ENCODE measurements at regions not wholly inside any gene's neighbourhood (a gene's known extent, or its start where the extent isn't known, plus 50 kb on each side); places are given as distances from the start of the nearest gene placed in this dataset.

DNA sequence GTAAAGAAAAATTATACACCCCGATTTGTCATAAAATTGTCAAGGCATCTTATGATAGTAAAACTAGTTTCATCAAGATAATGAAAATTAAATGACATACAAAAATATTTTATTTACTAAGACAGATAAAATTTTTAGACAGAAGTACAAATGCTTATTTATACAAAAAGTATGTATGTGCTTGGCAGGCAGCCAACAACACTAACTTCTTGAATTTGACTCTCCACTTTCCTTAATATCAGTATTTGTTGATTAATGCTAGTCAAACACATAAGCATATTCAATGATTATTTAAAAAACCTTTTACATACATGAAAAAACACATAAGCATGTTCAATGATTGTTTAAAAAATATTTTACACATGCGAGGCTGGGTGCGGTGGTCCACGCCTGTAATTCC lies 1079.9 kb upstream of the CDH6 start:
- in situ Hi-C loops (cut with HindIII; ENCODE audit: low pct_ligation_motif_present, low sequenced_read_pairs) = no loop called here
- H3K4me3 ChIP-seq (ENCODE audit: low read depth, low read length) = no peak overlapping the region
- no peaks in the 10 kb centered on the region for H3K27me3 ChIP-seq (replicated peaks)
- H3K27ac ChIP-seq = no peak overlapping the region
- TF ChIP-seq CTCF (IDR thresholded peaks at IDR 0.05; ENCODE audit: low read depth, low read length, missing control alignments) = no peak
- no peaks in the 10 kb centered on the region for H3K36me3 ChIP-seq (replicated peaks)
- peak; percentile 7 for DNase-seq

DNA sequence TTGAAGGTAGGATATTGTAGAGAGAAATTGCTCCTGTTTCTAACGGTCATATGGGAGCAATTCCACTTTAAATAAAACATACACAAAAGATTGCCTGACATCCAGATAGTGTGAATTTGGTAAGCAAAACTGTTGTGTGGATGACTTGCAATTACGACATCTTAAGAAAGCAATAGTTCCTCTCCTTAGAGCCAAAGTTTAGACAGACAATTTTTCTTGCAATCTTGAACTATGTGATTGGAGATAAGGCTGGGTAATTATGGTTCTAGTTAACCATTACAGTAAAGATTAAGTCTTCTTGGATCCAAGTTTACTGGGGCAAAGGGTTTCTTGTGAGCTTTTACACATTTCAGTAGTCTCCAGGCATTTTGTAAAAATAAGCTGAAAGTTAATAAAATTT lies 1080.6 kb upstream of the CDH6 start:
- Histone ChIP-seq H3K27ac (no peak overlapping the region), H3K36me3 (replicated peaks) (no peaks in the 10 kb centered on the region), H3K4me3 (ENCODE audit: low read depth, low read length) (no peak overlapping the region), H3K27me3 (replicated peaks) (no peaks in the 10 kb centered on the region)
- in situ Hi-C loops (cut with HindIII; ENCODE audit: low pct_ligation_motif_present, low sequenced_read_pairs) = no loop called here
- TF ChIP-seq CTCF (IDR thresholded peaks at IDR 0.05; ENCODE audit: low read depth, low read length, missing control alignments) = no peak
- DNase-seq = no peak

DNA sequence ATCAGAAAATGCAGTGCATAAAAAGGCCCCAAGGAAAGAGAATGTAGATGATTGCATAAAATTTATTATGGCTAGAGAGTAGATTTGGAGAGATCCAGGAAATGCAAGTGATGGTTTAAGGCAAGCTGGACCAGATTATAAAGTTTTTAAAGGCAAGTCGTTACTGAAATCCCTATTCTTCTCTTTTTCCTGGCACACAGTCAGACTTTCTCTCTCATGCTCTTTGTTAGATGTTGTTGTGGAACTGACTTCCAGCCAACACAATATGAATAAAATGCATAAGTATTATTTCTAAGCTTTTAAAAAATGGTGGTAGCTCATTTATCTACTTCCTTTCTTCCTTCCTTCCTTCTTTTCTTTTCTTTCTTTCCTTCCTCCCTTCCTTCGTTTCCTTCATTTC lies 1085.4 kb upstream of the CDH6 start:
- H3K27me3 ChIP-seq (replicated peaks) = no peaks in the 10 kb centered on the region
- H3K36me3 ChIP-seq (replicated peaks) = no peaks in the 10 kb centered on the region
- no peak for TF ChIP-seq CTCF (IDR thresholded peaks at IDR 0.05; ENCODE audit: low read depth, low read length, missing control alignments)
- H3K27ac ChIP-seq = no peak overlapping the region
- in situ Hi-C loops (cut with HindIII; ENCODE audit: low pct_ligation_motif_present, low sequenced_read_pairs) = no loop called here
- no peak overlapping the region for H3K4me3 ChIP-seq (ENCODE audit: low read depth, low read length)
- DNase-seq = no peak

GRCh38 chr5:30106596-30106995 lies 1086.9 kb upstream of the CDH6 start:
- H3K27me3 ChIP-seq (replicated peaks) = no peaks in the 10 kb centered on the region
- no peaks in the 10 kb centered on the region for H3K36me3 ChIP-seq (replicated peaks)
- DNase-seq = no peak
- no peak overlapping the region for H3K27ac ChIP-seq
- H3K4me3 ChIP-seq (ENCODE audit: low read depth, low read length) = no peak overlapping the region
- in situ Hi-C loops (cut with HindIII; ENCODE audit: low pct_ligation_motif_present, low sequenced_read_pairs) = no loop called here
- TF ChIP-seq CTCF (IDR thresholded peaks at IDR 0.05; ENCODE audit: low read depth, low read length, missing control alignments) = no peak

DNA sequence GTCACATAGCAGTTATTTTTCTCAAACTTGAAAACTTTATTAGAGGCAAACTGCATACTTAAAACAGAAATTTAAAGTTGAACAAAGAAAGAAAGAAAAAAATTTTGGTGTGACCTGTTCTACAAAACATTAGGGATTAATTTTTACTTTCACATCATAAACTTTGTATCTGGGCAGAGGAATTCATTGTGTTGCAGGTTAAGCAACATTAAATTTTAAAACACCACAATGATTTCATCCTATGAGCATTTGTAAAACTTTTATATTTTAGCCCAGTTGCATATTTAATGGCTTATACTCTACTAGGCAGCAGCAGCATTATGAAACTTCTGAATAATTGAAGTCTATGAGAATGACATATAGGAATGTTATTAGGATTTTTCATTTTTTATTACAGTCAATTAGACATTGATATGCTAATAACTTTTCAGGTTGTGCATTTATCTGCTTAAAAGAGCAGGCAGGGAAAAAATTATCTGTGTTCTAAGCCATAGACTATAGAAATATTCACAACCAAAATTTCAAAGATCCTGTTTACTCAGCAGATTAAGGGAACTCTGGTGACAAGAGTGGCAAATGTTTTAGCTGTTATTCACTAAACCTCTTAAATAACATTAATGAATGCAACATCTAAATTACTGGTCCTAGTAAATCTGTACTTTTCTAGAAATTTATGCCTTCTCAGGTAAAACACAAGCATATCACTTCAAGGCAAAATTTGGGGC lies 1088.5 kb upstream of the CDH6 start:
- DNase-seq = no peak
- in situ Hi-C loops (cut with HindIII; ENCODE audit: low pct_ligation_motif_present, low sequenced_read_pairs) = no loop called here
- Histone ChIP-seq H3K36me3 (replicated peaks) (no peaks in the 10 kb centered on the region), H3K27me3 (replicated peaks) (no peaks in the 10 kb centered on the region), H3K27ac (no peak overlapping the region), H3K4me3 (ENCODE audit: low read depth, low read length) (no peak overlapping the region)
- no peak for TF ChIP-seq CTCF (IDR thresholded peaks at IDR 0.05; ENCODE audit: low read depth, low read length, missing control alignments)

All from brain microvascular endothelial cell (primary cell).